Keratinocyte (primary cell): ENCODE measurements at regions not wholly inside any gene's neighbourhood (a gene's known extent, or its start where the extent isn't known, plus 50 kb on each side); places are given as distances from the start of the nearest gene placed in this dataset.
A peak's percentile ranks its signal among the peaks of the same experiment; 100 is the strongest.

Experiments
- CTCF ChIP-seq, 3 experiments: IDR thresholded peaks in 1 of 3; conservative IDR thresholded peaks in 1 of 3; optimal IDR thresholded peaks in 1 of 3; 2 replicates in 2 of 3; 3 replicates in 1 of 3; pipeline versions ENCODE3 to v1.5.1; 2011; ENCODE audit warnings: low read length in 3 of 3, mild to moderate bottlenecking in 3 of 3, moderate library complexity in 2 of 3, control low read depth in 1 of 3, inconsistent platforms in 1 of 3; ENCODE audit not compliant: insufficient read depth in 2 of 3; ENCODE audit errors: extremely low read depth in 1 of 3
- EZH2 ChIP-seq: IDR thresholded peaks from one replicate; pipeline ENCODE4 v1.6.1; 2012; ENCODE audit warnings: inconsistent platforms, mild to moderate bottlenecking, low read length, moderate library complexity

GRCh38 chr5:130912088-130912487 is 253.0 kb downstream of the HINT1 start:
- TF ChIP-seq CTCF (optimal IDR thresholded peaks at IDR 0.05 in 1 of 3, IDR thresholded peaks at IDR 0.05 in 1 of 3, conservative IDR thresholded peaks at IDR 0.05 in 1 of 3; ENCODE audit: extremely low read depth in 1 of 3, insufficient read depth in 2 of 3, low read length in 3 of 3) (peak; percentile 9 to 43 (median 29)), EZH2 (no peak)
